ENCODE measurements at regions not wholly inside any gene's neighbourhood (a gene's known extent, or its start where the extent isn't known, plus 50 kb on each side); places are given as distances from the start of the nearest gene placed in this dataset.
A peak's percentile ranks its signal among the peaks of the same experiment; 100 is the strongest.
"Not testable (repeated sequence)": the region's sequence is repeated elsewhere in the genome, so short reads cannot be mapped to it uniquely, and the experiment has no call there.

DNA sequence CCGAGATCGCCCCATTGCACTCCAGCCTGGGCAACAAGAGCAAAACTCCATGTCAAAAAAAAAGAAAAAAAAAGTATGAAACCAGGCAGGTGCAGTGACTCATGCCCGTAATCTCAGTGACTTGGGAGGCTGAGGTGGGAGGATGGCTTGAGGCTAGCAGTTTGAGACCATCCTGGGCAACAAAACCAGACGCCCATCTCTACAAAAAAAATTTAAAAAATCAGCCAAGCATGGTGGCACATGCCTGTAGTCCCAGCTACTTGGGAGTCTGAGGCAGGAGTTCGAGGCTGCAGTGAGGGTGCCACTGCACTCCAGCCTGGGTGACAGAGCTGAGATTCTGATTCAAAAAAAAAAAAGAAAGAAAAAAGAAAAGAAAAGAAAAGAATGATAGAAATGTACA is 277.8 kb downstream of the MYCN start:
- Histone ChIP-seq H4K20me1 (ENCODE audit: insufficient read depth) (no peaks in the 10 kb centered on the region), H3K27me3 (ENCODE audit: insufficient read depth, low read depth, low read length) (no peaks in the 10 kb centered on the region), H3K79me2 (replicated peaks; ENCODE audit: insufficient read depth, low read length) (no peaks in the 10 kb centered on the region), H3K4me3 (ENCODE audit: low read length) (no peak overlapping the region), H2AFZ (ENCODE audit: low read depth, low read length) (no peak overlapping the region), H3K9ac (ENCODE audit: low read length) (no peak overlapping the region), H3K27ac (ENCODE audit: low read length) (no peak overlapping the region), H3K9me2 (ENCODE audit: insufficient read depth, low read length) (no peaks in the 10 kb centered on the region), H3K36me3 (ENCODE audit: insufficient read depth, low read length) (no peaks in the 10 kb centered on the region), H3F3A (ENCODE audit: insufficient read depth, low read length, poor library complexity, severe bottlenecking) (peaks cover 8% of the 10 kb centered on the region), H3K4me2 (ENCODE audit: low read length) (no peak overlapping the region), H3K9me3 (ENCODE audit: low read length) (no peaks in the 10 kb centered on the region)
- TF ChIP-seq POLR2AphosphoS5 (IDR thresholded peaks at IDR 0.05) (no peak), MXI1 (conservative IDR thresholded peaks at IDR 0.05; ENCODE audit: poor library complexity, severe bottlenecking) (no peak), RAD21 (conservative IDR thresholded peaks at IDR 0.05) (no peak), EZH2 (IDR thresholded peaks at IDR 0.05; ENCODE audit: borderline replicate concordance, insufficient read depth, low read length, poor library complexity, severe bottlenecking) (no peak), TAF1 (IDR thresholded peaks at IDR 0.05; ENCODE audit: low read depth) (no peak), SMC3 (conservative IDR thresholded peaks at IDR 0.05; ENCODE audit: poor library complexity) (no peak), EP300 (conservative IDR thresholded peaks at IDR 0.05; ENCODE audit: poor library complexity, severe bottlenecking) (no peak)
- TF ChIP-seq, protein P1, sequence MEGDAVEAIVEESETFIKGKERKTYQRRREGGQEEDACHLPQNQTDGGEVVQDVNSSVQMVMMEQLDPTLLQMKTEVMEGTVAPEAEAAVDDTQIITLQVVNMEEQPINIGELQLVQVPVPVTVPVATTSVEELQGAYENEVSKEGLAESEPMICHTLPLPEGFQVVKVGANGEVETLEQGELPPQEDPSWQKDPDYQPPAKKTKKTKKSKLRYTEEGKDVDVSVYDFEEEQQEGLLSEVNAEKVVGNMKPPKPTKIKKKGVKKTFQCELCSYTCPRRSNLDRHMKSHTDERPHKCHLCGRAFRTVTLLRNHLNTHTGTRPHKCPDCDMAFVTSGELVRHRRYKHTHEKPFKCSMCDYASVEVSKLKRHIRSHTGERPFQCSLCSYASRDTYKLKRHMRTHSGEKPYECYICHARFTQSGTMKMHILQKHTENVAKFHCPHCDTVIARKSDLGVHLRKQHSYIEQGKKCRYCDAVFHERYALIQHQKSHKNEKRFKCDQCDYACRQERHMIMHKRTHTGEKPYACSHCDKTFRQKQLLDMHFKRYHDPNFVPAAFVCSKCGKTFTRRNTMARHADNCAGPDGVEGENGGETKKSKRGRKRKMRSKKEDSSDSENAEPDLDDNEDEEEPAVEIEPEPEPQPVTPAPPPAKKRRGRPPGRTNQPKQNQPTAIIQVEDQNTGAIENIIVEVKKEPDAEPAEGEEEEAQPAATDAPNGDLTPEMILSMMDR (IDR thresholded peaks at IDR 0.05; ENCODE audit: poor library complexity, severe bottlenecking), result no peak
- TF ChIP-seq, protein P2, sequence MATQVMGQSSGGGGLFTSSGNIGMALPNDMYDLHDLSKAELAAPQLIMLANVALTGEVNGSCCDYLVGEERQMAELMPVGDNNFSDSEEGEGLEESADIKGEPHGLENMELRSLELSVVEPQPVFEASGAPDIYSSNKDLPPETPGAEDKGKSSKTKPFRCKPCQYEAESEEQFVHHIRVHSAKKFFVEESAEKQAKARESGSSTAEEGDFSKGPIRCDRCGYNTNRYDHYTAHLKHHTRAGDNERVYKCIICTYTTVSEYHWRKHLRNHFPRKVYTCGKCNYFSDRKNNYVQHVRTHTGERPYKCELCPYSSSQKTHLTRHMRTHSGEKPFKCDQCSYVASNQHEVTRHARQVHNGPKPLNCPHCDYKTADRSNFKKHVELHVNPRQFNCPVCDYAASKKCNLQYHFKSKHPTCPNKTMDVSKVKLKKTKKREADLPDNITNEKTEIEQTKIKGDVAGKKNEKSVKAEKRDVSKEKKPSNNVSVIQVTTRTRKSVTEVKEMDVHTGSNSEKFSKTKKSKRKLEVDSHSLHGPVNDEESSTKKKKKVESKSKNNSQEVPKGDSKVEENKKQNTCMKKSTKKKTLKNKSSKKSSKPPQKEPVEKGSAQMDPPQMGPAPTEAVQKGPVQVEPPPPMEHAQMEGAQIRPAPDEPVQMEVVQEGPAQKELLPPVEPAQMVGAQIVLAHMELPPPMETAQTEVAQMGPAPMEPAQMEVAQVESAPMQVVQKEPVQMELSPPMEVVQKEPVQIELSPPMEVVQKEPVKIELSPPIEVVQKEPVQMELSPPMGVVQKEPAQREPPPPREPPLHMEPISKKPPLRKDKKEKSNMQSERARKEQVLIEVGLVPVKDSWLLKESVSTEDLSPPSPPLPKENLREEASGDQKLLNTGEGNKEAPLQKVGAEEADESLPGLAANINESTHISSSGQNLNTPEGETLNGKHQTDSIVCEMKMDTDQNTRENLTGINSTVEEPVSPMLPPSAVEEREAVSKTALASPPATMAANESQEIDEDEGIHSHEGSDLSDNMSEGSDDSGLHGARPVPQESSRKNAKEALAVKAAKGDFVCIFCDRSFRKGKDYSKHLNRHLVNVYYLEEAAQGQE (IDR thresholded peaks at IDR 0.05; ENCODE audit: borderline replicate concordance), result no peak

DNA sequence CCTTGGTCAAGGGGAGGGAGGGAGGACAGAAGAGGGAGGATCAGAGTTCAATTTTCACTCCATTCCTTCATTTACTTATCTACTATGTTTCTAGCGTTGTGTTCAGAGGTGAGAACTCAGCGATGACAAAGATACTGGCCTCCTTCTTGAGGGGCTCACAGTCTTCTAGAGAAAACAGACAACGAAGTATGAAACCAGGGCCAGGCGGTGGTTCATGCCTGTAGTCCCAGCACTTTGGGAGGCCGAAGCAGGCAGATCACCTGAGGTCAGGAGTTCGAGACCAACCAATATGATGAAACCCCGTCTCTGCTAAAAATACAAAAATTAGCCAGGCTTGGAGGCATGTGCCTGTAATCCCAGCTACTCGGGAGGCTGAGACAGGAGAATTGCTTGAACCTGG is 277.4 kb downstream of the MYCN start:
- H2AFZ ChIP-seq (ENCODE audit: low read depth, low read length); H3K79me2 ChIP-seq (replicated peaks; ENCODE audit: insufficient read depth, low read length); H3K36me3 ChIP-seq (ENCODE audit: insufficient read depth, low read length); H4K20me1 ChIP-seq (ENCODE audit: insufficient read depth); H3K9me3 ChIP-seq (ENCODE audit: low read length); H3K9ac ChIP-seq (ENCODE audit: low read length); H3F3A ChIP-seq (ENCODE audit: insufficient read depth, low read length, poor library complexity, severe bottlenecking); H3K4me2 ChIP-seq (ENCODE audit: low read length); H3K9me2 ChIP-seq (ENCODE audit: insufficient read depth, low read length); H3K4me3 ChIP-seq (ENCODE audit: low read length); H3K27me3 ChIP-seq (ENCODE audit: insufficient read depth, low read depth, low read length): not testable (repeated sequence)
- peak overlapping the region; percentile 82 for H3K27ac ChIP-seq (ENCODE audit: low read length)

DNA sequence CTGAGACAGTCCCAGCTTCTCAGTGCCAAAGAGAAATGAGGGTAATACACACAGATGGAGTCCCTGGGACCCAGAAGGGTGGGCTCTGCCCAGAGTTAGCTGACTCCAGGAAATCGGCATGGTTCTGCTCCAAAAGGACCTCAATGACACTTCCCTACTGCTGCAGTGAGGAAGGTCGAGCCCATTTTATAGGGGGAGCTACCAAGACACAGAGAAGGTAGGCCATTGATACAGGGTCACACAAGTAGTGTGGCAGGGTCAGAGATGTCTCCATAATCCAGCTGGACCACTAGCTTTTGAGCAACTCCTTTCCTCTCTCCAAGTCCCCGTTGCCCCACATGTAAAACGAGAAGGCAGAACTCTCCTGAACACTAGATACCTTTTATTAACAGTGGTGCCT is 276.9 kb downstream of the MYCN start:
- TF ChIP-seq POLR2AphosphoS5 (IDR thresholded peaks at IDR 0.05) (no peak), EP300 (conservative IDR thresholded peaks at IDR 0.05; ENCODE audit: poor library complexity, severe bottlenecking) (no peak), RAD21 (conservative IDR thresholded peaks at IDR 0.05) (no peak), EZH2 (IDR thresholded peaks at IDR 0.05; ENCODE audit: borderline replicate concordance, insufficient read depth, low read length, poor library complexity, severe bottlenecking) (no peak), TAF1 (IDR thresholded peaks at IDR 0.05; ENCODE audit: low read depth) (no peak), MXI1 (conservative IDR thresholded peaks at IDR 0.05; ENCODE audit: poor library complexity, severe bottlenecking) (no peak), SMC3 (conservative IDR thresholded peaks at IDR 0.05; ENCODE audit: poor library complexity) (no peak)
- TF ChIP-seq, protein P2 (IDR thresholded peaks at IDR 0.05; ENCODE audit: borderline replicate concordance), result no peak
- TF ChIP-seq, protein P1 (IDR thresholded peaks at IDR 0.05; ENCODE audit: poor library complexity, severe bottlenecking), result no peak
- H3K4me2 ChIP-seq (ENCODE audit: low read length), result no peak overlapping the region
- H3K27ac ChIP-seq (ENCODE audit: low read length), result peak overlapping the region; percentile 82
- peak overlapping the region; percentile 54 for H3K9ac ChIP-seq (ENCODE audit: low read length)
- H3K79me2 ChIP-seq (replicated peaks; ENCODE audit: insufficient read depth, low read length), result no peaks in the 10 kb centered on the region
- H3K9me3 ChIP-seq (ENCODE audit: low read length), result no peaks in the 10 kb centered on the region
- no peaks in the 10 kb centered on the region for H3K9me2 ChIP-seq (ENCODE audit: insufficient read depth, low read length)
- no peak overlapping the region for H3K4me3 ChIP-seq (ENCODE audit: low read length)
- no peaks in the 10 kb centered on the region for H3K27me3 ChIP-seq (ENCODE audit: insufficient read depth, low read depth, low read length)
- H3F3A ChIP-seq (ENCODE audit: insufficient read depth, low read length, poor library complexity, severe bottlenecking), result peaks cover 8% of the 10 kb centered on the region
- no peaks in the 10 kb centered on the region for H3K36me3 ChIP-seq (ENCODE audit: insufficient read depth, low read length)
- peak overlapping the region; percentile 70 for H2AFZ ChIP-seq (ENCODE audit: low read depth, low read length)
- H4K20me1 ChIP-seq (ENCODE audit: insufficient read depth), result no peaks in the 10 kb centered on the region
